AML-193 (cell line): ENCODE measurements at regions not wholly inside any gene's neighbourhood (a gene's known extent, or its start where the extent isn't known, plus 50 kb on each side); places are given as distances from the start of the nearest gene placed in this dataset.
"Not testable (repeated sequence)": the region's sequence is repeated elsewhere in the genome, so short reads cannot be mapped to it uniquely, and the experiment has no call there.

ENCODE experiments used
- DNase-seq, 2 experiments: peaks; one replicate each; lab custom pipeline; 2025; lab: John Stamatoyannopoulos, UW

DNA sequence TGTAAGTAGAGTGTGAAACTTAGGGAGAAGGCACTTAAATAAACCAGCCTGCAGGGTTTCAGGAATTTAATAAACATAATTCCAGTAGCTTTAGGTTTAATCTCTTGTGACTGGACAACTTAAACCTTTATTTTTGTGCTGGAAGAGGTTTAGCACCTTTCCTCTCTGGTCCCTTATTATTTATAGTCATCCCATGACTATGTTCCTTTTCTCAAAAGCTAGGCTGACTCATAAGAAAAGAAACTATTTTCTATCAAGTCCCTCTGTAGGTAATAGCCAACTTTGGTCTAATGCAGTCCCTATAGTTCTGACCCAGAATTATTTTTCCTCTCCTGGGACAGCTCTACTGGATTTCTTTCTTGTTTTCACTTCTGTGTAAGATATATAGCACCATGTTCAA, 588.9 kb downstream of the NR2F1-AS1 start:
- DNase-seq, result no peak

DNA sequence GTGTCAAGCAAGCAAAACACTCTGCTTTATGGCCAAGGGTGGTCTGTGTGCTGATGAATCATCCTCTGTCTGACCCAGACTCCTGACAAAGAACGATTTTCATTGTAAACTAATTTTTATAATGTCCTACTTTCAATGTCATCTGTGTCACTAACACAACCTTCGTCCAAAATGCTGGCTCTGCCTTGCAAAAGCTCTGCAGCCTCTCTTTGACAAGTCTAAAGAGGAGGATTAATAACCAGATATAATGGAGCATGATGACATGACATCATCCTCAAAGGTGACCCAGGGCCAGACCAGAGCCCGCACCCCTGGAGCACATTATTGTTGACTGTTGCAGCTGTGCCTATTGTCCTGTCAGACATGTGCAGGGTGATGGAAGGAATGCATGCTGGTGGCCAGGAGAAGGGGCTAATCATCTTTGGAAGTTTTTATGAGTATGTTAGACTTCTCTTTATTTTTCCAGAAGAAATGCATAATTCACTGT, 589.4 kb downstream of the NR2F1-AS1 start:
- no peak for DNase-seq

DNA sequence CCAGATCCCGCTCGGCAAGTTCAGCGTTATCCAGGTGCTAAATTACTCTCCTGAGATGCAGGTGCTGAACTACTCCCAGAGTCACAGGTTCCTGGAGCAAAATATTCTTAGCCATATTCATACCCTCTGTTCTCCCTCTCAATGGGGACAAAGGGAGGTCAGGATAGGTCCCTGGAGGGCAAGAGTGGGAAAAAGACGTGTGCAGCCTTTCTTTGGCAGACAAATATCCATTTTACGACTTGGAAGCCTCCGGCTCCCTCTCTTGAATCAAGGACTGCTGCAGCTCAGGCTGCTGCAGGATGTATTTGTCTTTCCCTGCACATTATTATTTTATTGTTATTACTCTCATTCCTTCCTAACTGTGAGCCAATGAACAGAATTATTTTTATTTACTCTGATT, 590.2 kb downstream of the NR2F1-AS1 start:
- DNase-seq, result no peak

DNA sequence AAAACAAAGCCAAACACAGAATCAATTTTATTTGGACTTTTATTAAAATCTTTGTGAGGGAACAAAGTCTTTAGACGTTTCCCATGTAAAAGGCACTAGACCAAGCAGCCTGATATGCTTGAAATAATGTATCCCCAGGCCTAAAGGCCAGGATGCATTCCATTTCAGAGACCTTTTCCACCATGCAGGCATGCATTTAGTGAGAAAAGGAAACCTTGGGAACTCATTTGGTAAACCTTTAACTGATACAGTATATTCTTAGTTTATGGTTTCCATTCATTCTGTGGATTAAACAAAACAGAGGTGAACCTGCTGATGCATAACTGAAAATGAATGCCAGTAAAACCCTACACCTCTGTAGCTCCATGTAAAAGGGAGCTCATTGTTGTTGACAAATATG, 600.0 kb downstream of the NR2F1-AS1 start:
- DNase-seq, result no peak

DNA sequence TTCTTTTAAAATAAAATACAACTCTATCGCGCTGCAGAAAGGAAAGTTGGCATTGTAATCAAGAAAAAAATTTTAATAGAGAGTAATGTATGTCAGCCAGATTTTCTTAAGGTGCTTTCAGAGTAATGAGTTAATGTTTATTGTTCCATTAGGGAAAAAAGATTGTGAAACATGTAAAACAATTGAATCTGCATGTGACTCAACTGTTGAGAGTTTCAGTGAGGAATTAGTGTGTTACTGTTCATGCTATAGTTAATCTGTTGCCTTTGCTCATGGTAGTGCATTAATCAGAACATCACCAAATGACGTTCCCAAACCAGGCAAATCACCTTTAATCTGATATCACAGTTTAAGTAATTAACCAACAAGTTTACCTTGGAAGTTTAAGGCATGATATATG, 600.5 kb downstream of the NR2F1-AS1 start:
- no peak for DNase-seq

DNA sequence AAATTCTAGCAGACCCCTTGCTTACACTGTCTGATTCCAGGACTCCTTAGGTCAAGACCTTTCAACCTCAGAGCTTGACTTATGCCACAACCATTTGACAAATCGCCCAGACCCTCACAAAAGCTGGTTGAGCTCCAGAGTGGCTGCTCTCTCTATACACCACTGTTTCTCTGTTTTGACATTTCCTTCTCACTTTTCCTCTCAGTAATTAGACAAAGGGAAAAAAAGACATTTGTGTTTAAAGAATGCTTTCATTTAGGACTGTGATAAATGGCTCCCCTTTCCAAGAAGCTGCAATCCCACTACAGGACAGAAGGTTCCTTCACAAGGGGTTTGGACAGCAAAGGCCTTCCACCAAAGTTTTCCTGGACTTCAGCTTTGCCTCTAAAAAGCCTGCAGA, 601.3 kb downstream of the NR2F1-AS1 start:
- no peak for DNase-seq

DNA sequence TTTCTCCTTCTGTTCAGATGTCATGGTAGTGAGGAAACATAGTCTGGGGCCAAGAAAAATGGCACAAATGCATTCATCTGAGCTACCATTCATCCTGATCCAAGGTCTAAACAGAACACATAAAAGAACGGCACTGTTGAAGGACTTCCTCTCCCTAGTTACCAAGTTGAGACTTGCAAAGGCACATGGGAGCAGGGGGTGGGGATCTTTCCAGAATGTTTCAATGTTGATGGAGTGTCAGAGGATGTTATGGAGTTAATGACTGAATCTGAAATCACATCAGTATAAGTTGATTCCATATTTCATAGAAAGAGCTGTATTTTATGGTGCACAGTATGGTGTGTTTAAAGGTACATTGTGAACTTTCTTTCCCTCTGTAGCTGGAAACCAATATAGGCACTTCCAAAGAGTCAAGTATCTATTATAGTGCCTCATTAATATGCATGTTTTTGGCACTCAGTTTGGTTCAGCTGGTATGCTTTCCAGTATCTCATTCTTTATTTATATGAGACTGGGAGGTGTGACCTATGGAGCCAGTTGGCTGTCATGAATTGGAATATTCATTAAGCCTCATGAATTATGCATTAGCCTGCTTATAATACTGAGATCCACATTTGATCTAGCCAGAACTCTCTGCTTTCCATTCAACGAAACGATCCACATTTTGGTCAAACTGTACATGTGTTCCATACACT, 603.0 kb downstream of the NR2F1-AS1 start:
- DNase-seq, result no peak

DNA sequence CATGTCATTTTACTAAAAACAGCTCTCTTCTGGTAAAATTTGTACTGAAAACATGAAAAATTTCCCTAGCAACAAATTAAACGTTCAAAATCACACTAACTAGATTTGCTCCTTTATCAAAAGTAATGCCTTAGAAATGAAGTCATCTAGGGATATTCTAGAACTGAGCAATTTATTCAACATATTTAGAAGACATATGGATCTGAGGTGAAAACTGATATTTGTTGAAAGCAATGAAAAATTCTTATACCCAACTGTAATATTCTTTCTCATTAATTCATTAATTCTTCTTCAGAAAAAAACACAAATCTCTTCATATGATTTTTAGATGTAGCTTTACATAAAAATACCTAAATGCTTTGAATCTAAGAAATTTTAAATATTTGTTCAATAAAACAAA, 604.9 kb downstream of the NR2F1-AS1 start:
- no peak for DNase-seq

DNA sequence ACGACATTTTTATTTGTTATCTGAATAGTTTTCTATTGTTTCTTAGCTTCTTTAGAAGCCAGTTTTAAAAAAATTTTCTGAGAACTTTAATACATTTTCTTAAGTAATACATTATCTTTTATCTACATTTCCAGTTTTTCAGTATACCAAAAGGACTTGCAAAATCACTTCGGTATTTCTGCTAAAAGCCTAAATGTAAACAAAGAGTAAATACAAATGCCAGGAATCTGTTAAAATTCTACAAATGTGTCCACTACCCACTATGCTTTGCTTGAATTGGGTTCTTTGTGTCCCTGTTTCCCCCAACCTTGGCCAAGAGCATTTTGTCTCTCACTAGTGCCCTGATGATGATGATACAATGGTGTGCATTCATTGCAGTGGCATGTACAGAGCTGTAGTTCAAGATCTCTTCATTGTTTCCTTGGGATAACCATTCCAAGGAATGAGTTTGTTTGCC, 611.2 kb downstream of the NR2F1-AS1 start:
- DNase-seq, result no peak

DNA sequence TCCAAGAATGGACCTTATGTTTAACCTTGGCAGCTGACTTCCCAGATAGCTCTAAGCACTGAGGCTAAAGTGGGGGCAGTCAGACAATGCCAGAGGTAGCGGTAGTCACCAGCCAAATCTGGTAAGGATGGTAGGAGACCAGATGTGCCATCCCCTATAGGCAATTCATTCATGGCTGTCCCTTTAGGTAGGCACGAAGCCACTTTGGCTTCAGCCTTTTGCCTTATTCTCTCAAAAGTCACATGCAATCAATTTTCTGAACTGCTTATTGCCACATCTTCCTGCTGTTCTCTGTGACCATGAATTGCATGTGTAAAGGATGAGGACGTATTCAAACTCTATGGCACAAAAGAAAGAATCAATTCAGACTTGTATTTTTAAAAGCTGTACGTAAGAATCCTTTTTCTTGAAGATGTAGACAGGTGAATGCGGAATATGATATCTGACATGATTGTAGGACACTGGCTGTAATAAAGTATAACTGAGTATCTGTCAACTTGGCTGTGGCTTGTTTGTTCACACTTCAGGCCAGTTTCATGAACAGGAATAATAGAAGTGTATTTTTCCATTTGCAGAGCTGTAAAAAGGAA, 611.7 kb downstream of the NR2F1-AS1 start:
- no peak for DNase-seq

DNA sequence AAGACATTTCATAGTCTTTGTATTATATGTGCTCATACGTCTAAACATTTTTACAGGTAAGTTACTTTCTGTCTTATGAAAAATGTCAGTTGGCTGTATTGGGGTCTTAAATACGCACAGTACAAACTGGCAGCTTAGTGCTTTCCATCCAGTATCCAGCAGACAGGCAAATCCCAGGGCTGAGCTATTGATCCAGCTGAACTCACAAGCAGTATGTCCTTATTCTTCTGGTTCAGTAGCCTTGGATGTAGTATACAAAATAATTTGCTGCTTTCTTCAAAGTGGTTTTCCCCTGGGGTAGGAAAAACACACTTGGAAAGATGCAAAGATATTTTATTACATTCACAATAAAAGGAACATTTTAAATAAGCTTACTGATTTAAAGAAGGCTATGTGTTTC, 617.2 kb downstream of the NR2F1-AS1 start:
- DNase-seq, result no peak

DNA sequence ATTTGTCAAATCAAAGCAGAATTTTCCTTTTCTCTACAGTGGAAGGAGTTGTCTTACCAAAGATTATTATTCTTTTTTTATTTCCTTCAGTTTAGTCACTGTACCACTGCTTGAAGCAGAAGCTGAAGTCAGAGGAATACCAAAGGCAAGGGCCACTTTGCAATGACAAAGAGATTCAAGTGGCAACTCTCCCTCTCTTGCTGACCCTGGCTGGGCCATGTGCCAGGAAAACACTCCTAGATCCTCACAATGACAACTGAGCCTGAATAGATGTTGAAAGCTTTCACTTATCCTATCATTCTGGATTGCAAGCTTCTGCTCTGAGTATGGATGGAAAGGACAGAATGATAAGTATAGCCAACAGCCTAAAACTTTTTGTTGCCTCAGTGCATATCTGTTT, 618.3 kb downstream of the NR2F1-AS1 start:
- DNase-seq, result no peak

DNA sequence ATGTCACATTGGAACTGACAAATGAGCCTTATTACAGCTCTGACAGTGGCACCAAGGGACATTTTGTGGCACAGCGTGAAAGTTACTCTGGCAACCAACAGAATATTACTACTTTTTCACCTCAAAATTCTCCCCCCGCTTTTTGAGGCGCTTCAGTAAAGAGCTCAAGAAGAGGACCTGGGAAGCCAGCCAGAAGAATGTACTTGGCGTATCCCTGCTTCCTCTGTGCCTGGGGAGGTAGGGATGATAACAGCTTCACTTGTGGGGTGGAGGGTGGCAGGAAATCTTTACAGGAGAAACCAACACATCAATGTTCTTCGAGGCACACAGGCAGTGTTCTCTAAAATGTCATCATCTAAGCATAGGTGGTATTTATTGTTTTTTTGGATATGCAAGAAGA, 624.1 kb downstream of the NR2F1-AS1 start:
- no peak for DNase-seq

DNA sequence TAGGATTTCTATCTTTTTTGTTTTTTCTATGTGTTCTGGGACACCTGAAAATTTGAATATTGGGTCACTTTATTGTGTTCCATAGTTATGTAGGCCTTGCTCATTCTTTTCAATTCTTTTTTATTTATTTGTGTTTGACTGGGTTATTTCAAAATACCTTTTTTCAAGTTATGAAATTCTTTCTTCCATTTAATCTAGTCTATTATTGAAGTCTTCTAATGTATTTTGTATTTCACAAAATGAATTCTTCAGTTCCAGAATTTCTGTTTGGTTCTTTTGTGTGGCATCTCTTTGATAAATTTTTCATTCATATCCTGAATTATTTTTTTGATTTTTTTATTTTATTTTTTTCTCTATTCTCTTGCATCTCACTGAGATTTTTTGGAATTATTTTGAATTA, 628.8 kb downstream of the NR2F1-AS1 start:
- DNase-seq, result no peak

DNA sequence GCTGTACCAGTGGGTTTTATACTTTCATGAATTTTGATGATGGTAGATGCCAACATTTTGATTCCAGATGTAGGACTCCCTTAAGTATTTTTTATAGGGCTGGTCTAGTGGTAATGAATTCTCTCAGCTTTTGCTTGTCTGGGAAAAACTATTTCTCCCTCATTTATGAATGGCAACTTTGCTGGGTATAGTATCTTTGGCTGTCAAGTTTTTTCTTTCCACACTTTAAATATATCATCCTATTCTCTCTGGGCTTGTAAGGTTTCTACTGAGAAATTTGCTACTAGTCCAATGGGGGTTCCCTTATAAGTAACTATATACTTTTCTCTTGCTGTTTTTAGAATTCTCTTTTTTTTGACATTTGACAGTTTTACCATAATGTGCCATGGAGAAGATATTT, 629.3 kb downstream of the NR2F1-AS1 start:
- DNase-seq, result no peak

DNA sequence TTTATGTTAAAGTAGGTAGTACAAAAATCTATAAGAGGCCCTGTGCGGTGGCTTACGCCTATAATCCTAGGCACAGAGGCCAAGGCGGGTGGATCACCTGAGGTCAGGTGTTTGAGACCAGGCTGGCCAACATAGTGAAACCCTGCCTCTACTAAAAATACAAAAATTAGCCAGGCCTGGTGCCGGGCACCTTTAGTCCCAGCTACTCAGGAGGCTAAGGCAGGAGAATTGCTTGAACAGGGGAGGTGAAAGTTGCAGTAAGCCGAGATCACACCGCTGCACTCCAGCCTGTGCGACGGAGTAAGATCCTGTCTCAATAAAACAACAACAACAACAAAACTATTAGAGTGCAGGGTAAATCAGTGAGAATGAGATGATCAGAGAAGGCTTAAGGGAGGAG, 634.5 kb downstream of the NR2F1-AS1 start:
- DNase-seq, result no peak

DNA sequence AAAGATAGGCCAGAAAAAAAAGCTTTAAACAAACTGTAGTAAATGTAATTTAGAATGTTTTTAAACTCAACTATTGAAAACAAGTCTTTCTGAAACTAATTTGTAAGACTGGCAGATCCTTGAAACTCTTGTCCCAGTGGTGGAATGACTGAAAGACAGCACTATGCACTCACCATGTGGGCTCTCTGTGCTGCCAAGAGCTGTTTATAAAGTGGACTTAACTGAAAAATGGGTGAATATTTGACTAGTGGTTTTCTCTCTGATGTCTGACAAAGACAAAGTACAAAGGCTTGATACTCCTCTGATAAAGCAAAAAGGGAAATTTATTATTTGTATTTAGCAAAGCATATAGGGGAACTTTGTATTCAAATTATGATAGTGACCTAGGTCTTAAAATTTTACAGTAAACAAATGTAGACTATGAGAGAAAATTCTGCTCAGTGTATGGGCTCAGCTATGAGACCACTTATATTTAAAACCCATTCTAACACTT, 635.4 kb downstream of the NR2F1-AS1 start:
- no peak for DNase-seq

DNA sequence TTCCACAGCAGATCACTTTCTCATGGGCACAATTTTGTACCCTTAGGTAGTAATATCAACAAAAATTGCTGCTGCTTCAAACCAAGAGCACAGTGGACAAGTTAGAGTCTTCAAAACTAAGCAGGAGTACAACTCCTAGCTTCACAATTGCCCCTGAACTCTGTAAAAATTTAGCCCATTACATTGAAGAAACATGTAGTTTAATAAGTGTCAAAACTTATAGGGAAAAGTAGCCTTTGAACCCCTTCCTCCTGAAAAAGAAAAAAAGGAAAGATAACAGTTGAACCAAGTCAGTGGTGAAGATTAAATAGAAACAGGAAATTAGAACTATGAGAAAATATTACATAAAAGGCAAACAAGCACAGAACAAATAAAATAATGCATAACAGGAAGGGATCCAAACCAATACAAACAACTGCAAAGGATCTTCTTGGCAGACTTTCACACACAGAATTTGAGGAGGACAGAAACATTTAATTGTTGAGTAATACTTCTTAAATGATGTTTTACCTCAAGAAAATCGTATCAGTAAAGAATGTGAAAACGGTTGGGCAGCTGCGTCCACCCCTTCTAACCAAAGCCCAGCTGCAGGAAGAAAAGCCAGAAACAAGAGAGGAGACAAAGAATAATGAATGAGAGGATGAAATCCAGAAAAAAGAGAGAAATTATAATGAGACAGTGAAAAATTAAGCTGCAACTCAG, 636.0 kb downstream of the NR2F1-AS1 start:
- DNase-seq, result no peak

DNA sequence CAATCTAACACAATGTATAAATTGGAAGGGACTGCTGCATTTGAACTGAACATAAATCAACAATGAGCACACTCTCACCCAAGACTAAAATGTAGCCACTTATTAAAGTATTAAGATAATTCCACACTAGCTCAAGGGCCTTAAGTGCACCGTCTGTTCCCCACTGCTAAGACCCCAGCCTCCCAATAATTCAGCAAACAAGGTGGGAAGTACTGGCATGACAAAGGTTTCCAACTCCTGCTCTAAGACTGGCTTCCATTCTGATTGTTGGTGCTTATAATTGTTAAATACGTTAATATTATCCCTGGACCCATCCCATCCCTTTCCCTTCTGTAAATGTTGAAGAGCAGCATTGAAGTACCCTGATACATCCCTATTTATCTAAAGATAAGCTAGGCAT, 636.7 kb downstream of the NR2F1-AS1 start:
- DNase-seq, result no peak

DNA sequence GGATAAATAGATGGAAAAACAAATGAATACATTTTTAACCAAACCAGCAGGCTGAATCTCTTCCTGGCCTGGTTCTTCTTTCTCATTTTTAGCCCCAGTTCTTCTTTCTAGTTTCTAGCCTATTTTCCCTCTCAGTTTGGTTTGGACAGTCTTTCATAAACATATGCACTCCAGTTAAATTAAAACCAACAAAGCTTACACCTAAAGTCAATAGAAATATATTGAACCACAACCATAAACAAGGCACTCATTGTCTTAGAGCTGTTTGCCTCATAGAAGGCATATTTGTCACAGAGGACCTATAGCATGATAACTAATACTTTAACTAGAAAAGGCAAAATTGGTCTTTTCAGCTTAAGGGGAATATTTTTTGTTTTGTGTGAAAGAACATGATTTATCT, 638.3 kb downstream of the NR2F1-AS1 start:
- DNase-seq, result no peak

DNA sequence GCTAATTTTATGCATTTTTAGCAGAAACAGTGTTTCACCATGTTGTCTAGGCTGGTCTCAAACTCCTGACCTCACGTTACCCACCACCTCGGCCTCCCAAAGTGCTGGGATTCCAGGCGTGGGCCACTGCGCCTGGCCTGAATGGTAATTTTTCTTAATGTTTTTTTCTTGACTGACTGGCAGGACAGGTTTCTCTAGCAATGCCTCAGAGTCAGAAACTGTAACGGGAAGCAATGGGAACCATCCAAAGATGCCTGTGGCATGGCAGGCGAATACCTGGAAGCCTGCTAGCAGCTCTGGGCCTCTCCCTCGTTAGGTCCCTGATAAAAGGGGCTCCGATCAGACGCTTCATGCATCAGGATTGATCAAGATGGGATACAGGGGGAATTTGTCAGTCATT, 639.2 kb downstream of the NR2F1-AS1 start:
- DNase-seq, result no peak

DNA sequence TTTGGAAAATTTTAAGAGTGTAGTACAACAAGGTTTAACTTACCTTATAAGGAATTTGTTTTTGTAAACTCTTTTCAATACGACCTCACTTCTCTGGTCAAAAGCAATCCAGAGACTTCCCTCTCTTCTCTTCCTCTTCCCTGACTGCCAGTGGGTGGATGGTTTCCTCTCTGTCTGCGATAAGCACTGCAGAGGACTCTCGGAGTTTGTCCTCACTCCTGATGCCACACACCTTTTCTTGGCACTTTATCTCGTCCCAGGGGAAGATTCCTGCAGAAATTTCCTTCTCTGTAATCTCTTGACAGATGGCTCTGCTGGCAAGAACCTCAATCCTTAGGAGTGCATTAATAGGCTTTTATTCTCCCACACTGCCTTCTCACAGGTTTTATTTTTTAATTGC, 641.6 kb downstream of the NR2F1-AS1 start:
- DNase-seq, result no peak

DNA sequence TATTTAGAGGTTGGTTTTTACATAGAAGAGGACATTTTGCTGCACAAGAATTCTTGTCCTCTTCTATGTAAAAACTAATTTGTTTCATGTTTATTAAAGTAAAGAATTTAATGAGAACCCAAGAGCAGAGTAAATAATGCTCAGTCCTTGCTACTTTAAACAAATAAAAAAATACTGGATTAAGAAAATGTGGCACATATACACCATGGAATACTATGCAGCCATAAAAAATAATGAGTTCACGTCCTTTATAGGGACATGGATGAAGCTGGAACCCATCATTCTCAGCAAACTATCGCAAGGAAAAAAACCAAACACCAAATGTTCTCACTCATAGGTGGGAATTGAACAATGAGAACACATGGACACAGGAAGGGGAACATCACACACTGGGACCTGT, 643.6 kb downstream of the NR2F1-AS1 start:
- DNase-seq, result not testable (repeated sequence)
